Stimulated activated effector memory CD8-positive, alpha-beta T cell treated with anti-CD3 and anti-CD28 coated beads, Interleukin-12 subunit alpha, Interleukin-12 subunit beta, amount 100 ng/mL, for 72 hours (primary cell): ENCODE measurements at regions not wholly inside any gene's neighbourhood (a gene's known extent, or its start where the extent isn't known, plus 50 kb on each side); places are given as distances from the start of the nearest gene placed in this dataset.
"Not testable (repeated sequence)": the region's sequence is repeated elsewhere in the genome, so short reads cannot be mapped to it uniquely, and the experiment has no call there.

Experiments
- ATAC-seq: fragments of 150-1000 bp; cut with Tn5 transposase; 2 replicates; pipeline ENCODE4 v1.10.0; 2021
- DNase-seq, 2 donors: peaks; one replicate each; pipeline ENCODE4 v3.0.0; 2021 to 2022; ENCODE audit warnings: low spot score in 2 of 2
- H3K27ac Mint-ChIP-seq: one replicate; pipeline ENCODE4 v1.8.0; 2022; ENCODE audit warnings: mild to moderate bottlenecking, mixed read lengths
- H3K36me3 Mint-ChIP-seq: one replicate; pipeline ENCODE4 v1.8.0; 2022; ENCODE audit warnings: mild to moderate bottlenecking, mixed read lengths
- H3K4me1 Mint-ChIP-seq: one replicate; pipeline ENCODE4 v1.8.0; 2022; ENCODE audit warnings: mixed read lengths
- H3K4me3 Mint-ChIP-seq: one replicate; pipeline ENCODE4 v1.8.0; 2022; ENCODE audit warnings: mild to moderate bottlenecking, mixed read lengths
- H3K9me3 Mint-ChIP-seq: one replicate; pipeline ENCODE4 v1.8.0; 2022; ENCODE audit warnings: mixed read lengths

GRCh38 chr1:82141390-82141789 is 340.7 kb downstream of the ADGRL2 start:
- ATAC-seq, result no peak
- H3K36me3 Mint-ChIP-seq, result no peaks in the 10 kb centered on the region
- no peaks in the 10 kb centered on the region for H3K4me1 Mint-ChIP-seq
- no peak for DNase-seq
- no peak overlapping the region for H3K4me3 Mint-ChIP-seq
- no peak overlapping the region for H3K27ac Mint-ChIP-seq
- H3K9me3 Mint-ChIP-seq, result peaks cover 11% of the 10 kb centered on the region

GRCh38 chr1:82139751-82140468 is 339.2 kb downstream of the ADGRL2 start:
- DNase-seq (no peak), ATAC-seq (no peak)
- H3K4me3 Mint-ChIP-seq, result no peak overlapping the region
- H3K9me3 Mint-ChIP-seq, result peaks cover 11% of the 10 kb centered on the region
- no peaks in the 10 kb centered on the region for H3K4me1 Mint-ChIP-seq
- H3K27ac Mint-ChIP-seq, result no peak overlapping the region
- H3K36me3 Mint-ChIP-seq, result no peaks in the 10 kb centered on the region

- H3K36me3 Mint-ChIP-seq, ATAC-seq, H3K4me1 Mint-ChIP-seq, H3K4me3 Mint-ChIP-seq, DNase-seq, H3K27ac Mint-ChIP-seq, H3K9me3 Mint-ChIP-seq: not testable (repeated sequence)
Measured at GRCh38 chr1:82136351-82136750, 335.6 kb downstream of the ADGRL2 start.

GRCh38 chr1:82125866-82126265 is 325.1 kb downstream of the ADGRL2 start:
- Mint-ChIP-seq H3K36me3 (no peaks in the 10 kb centered on the region), H3K4me3 (no peak overlapping the region), H3K4me1 (no peaks in the 10 kb centered on the region), H3K9me3 (peaks cover 12% of the 10 kb centered on the region), H3K27ac (no peak overlapping the region)
- ATAC-seq, result no peak
- no peak for DNase-seq

- no peak for ATAC-seq
- no peak for DNase-seq
- no peaks in the 10 kb centered on the region for H3K36me3 Mint-ChIP-seq
Measured at GRCh38 chr1:82125119-82125518, 324.4 kb downstream of the ADGRL2 start.

GRCh38 chr1:82121421-82121820 is 320.7 kb downstream of the ADGRL2 start:
- H3K4me1 Mint-ChIP-seq, result no peaks in the 10 kb centered on the region
- DNase-seq (no peak), ATAC-seq (no peak)
- no peak overlapping the region for H3K4me3 Mint-ChIP-seq
- H3K9me3 Mint-ChIP-seq, result peaks cover 6% of the 10 kb centered on the region
- no peak overlapping the region for H3K27ac Mint-ChIP-seq
- no peaks in the 10 kb centered on the region for H3K36me3 Mint-ChIP-seq

More at GRCh38 chr1:82125119-82125518, 324.4 kb downstream of the ADGRL2 start:
- Mint-ChIP-seq H3K4me3 (no peak overlapping the region), H3K4me1 (no peaks in the 10 kb centered on the region), H3K9me3 (peaks cover 12% of the 10 kb centered on the region), H3K27ac (no peak overlapping the region)

GRCh38 chr1:82116105-82116504 is 315.4 kb downstream of the ADGRL2 start:
- H3K36me3 Mint-ChIP-seq, result no peaks in the 10 kb centered on the region
- H3K9me3 Mint-ChIP-seq, result peaks cover 3% of the 10 kb centered on the region
- H3K4me1 Mint-ChIP-seq, result no peaks in the 10 kb centered on the region
- ATAC-seq (no peak), DNase-seq (no peak)
- H3K27ac Mint-ChIP-seq, result no peak overlapping the region
- no peak overlapping the region for H3K4me3 Mint-ChIP-seq

GRCh38 chr1:82114887-82115286 is 314.2 kb downstream of the ADGRL2 start:
- no peak for ATAC-seq
- no peaks in the 10 kb centered on the region for H3K4me1 Mint-ChIP-seq
- H3K4me3 Mint-ChIP-seq, result no peak overlapping the region

GRCh38 chr1:82110366-82111254 is 309.9 kb downstream of the ADGRL2 start:
- H3K36me3 Mint-ChIP-seq, result no peaks in the 10 kb centered on the region
- ATAC-seq (no peak), DNase-seq (no peak)
- H3K4me3 Mint-ChIP-seq, result no peak overlapping the region
- no peaks in the 10 kb centered on the region for H3K4me1 Mint-ChIP-seq
- peaks cover 13% of the 10 kb centered on the region for H3K9me3 Mint-ChIP-seq
- no peak overlapping the region for H3K27ac Mint-ChIP-seq

More at GRCh38 chr1:82114887-82115286, 314.2 kb downstream of the ADGRL2 start:
- Mint-ChIP-seq H3K36me3 (no peaks in the 10 kb centered on the region), H3K9me3 (peaks cover 3% of the 10 kb centered on the region), H3K27ac (no peak overlapping the region)
- DNase-seq, result no peak

GRCh38 chr1:82108843-82109242 is 308.1 kb downstream of the ADGRL2 start:
- ATAC-seq (no peak), DNase-seq (no peak)
- H3K9me3 Mint-ChIP-seq, result peaks cover 19% of the 10 kb centered on the region
- no peaks in the 10 kb centered on the region for H3K36me3 Mint-ChIP-seq
- H3K4me1 Mint-ChIP-seq, result no peaks in the 10 kb centered on the region
- no peak overlapping the region for H3K4me3 Mint-ChIP-seq
- no peak overlapping the region for H3K27ac Mint-ChIP-seq

GRCh38 chr1:82106672-82107071 is 305.9 kb downstream of the ADGRL2 start:
- ATAC-seq, result no peak
- no peak overlapping the region for H3K4me3 Mint-ChIP-seq

GRCh38 chr1:82099170-82099569 is 298.4 kb downstream of the ADGRL2 start:
- DNase-seq (no peak), ATAC-seq (no peak)
- Mint-ChIP-seq H3K27ac (no peak overlapping the region), H3K36me3 (no peaks in the 10 kb centered on the region), H3K4me1 (no peaks in the 10 kb centered on the region), H3K4me3 (no peak overlapping the region), H3K9me3 (peaks cover 16% of the 10 kb centered on the region)

More at GRCh38 chr1:82106672-82107071, 305.9 kb downstream of the ADGRL2 start:
- Mint-ChIP-seq H3K27ac (no peak overlapping the region), H3K36me3 (no peaks in the 10 kb centered on the region), H3K4me1 (no peaks in the 10 kb centered on the region), H3K9me3 (peaks cover 23% of the 10 kb centered on the region)
- DNase-seq, result no peak

- no peak overlapping the region for H3K4me3 Mint-ChIP-seq
- H3K4me1 Mint-ChIP-seq, result no peaks in the 10 kb centered on the region
- no peaks in the 10 kb centered on the region for H3K36me3 Mint-ChIP-seq
- H3K9me3 Mint-ChIP-seq, result peaks cover 10% of the 10 kb centered on the region
- DNase-seq (no peak), ATAC-seq (no peak)
- H3K27ac Mint-ChIP-seq, result no peak overlapping the region
Measured at GRCh38 chr1:82094136-82094535, 293.4 kb downstream of the ADGRL2 start.

GRCh38 chr1:82091729-82092128 is 291.0 kb downstream of the ADGRL2 start:
- H3K4me3 Mint-ChIP-seq, result no peak overlapping the region
- H3K9me3 Mint-ChIP-seq, result peaks cover 15% of the 10 kb centered on the region
- DNase-seq (no peak), ATAC-seq (no peak)
- H3K36me3 Mint-ChIP-seq, result no peaks in the 10 kb centered on the region
- H3K27ac Mint-ChIP-seq, result no peak overlapping the region
- H3K4me1 Mint-ChIP-seq, result no peaks in the 10 kb centered on the region

GRCh38 chr1:82091265-82091664 is 290.5 kb downstream of the ADGRL2 start:
- Mint-ChIP-seq H3K9me3 (peaks cover 12% of the 10 kb centered on the region), H3K4me3 (no peak overlapping the region), H3K36me3 (no peaks in the 10 kb centered on the region), H3K4me1 (no peaks in the 10 kb centered on the region), H3K27ac (no peak overlapping the region)
- DNase-seq (no peak), ATAC-seq (no peak)

- no peaks in the 10 kb centered on the region for H3K36me3 Mint-ChIP-seq
- no peak for ATAC-seq
- H3K4me1 Mint-ChIP-seq, result no peaks in the 10 kb centered on the region
- no peak overlapping the region for H3K27ac Mint-ChIP-seq
- DNase-seq, result no peak
- no peak overlapping the region for H3K4me3 Mint-ChIP-seq
- H3K9me3 Mint-ChIP-seq, result peaks cover 19% of the 10 kb centered on the region
Measured at GRCh38 chr1:82090104-82090503, 289.4 kb downstream of the ADGRL2 start.
